HG03025 (cell line): ENCODE measurements at regions not wholly inside any gene's neighbourhood (a gene's known extent, or its start where the extent isn't known, plus 50 kb on each side); places are given as distances from the start of the nearest gene placed in this dataset.

ENCODE experiments used
- ATAC-seq: cut with Tn5 transposase; IDR thresholded peaks from one replicate; pipeline ENCODE4 v1.9.1; 2021; ENCODE audit warnings: mild to moderate bottlenecking, moderate library complexity; ENCODE audit not compliant: unreplicated experiment, low FRiP score

- no peak for ATAC-seq
Measured at GRCh38 chr9:71384343-71384742, 262.9 kb upstream of the TRPM3 start.

GRCh38 chr9:71383308-71383940 lies 262.0 kb upstream of the TRPM3 start:
- ATAC-seq = no peak

DNA sequence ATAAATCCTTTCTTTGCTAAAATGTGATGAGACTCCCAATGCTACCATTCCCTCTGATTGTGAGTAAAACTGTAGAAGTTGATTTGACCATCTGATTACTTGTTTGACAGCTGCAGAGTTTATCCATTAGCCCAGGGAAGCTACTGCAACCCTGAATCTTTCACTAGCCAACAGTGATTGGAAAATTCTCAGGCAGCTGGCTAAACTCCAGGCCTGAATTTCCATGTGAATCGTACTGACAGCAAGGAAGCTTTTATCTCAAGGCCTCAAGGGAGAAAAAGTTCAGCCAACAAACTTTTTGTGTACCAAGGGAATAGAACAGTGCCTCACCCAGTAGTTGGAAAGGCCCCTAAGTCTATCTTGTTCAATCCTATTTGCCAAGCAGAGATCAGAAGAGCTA lies 246.7 kb upstream of the TRPM3 start:
- no peak for ATAC-seq

DNA sequence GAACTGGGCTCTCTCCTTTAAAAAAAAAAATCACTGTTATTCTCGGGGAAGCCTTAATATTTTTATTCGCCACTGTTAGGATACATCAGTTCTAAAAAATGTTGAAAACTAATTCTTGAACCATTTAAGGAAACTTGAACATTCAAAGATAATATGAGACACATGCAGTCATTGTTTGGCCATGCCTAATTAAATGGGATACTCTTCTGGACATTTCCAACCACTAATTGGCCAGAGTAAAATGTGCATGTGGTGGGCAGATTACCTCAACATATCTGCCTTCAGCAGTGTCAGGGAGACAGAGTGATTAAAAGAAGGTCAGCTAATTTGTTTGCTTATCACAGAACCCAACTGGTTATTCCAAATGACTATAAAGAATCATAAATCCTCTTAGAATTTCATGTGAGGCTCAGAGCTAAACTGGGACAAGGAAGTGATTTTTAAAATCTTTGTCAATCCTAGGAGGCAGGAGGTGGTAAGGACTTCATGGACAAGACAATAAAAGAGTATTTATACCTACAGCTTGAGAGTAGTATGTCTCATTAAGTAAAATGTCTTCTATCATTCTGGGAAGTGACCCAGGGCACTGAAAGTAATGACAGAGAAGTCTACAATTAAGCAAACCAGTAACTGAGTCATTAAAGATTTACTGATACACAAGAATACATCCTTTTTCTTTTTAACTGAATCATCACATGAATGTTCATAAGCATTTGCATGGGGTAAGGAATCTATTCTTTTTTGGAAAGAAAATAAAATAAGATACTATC lies 242.9 kb upstream of the TRPM3 start:
- no peak for ATAC-seq

GRCh38 chr9:71363286-71363961 lies 242.0 kb upstream of the TRPM3 start:
- no peak for ATAC-seq

DNA sequence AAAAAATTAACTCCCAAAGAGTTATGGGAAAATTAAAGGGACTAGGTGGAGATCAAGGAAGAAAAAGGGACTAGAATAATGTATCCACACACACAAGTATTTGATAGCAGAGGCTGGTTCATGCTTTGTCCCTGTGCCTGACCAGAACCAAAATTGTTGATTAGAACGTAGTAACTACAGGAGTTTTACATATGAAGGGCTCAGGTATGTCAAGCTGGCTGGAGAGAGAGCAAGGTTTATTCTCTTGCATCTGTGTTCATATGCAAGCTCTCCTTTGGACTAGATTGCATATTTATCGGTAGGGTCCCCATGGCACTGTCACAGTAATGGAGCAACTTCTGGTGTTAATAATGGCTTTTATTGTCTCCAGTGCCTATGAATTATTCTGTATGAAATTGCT lies 239.9 kb upstream of the TRPM3 start:
- no peak for ATAC-seq

- ATAC-seq = no peak
Measured at GRCh38 chr9:71357346-71357745, 235.9 kb upstream of the TRPM3 start.

GRCh38 chr9:71355884-71356283 lies 234.5 kb upstream of the TRPM3 start:
- no peak for ATAC-seq

GRCh38 chr9:71353720-71354119 lies 232.3 kb upstream of the TRPM3 start:
- ATAC-seq = no peak

GRCh38 chr9:71352837-71353236 lies 231.4 kb upstream of the TRPM3 start:
- no peak for ATAC-seq

DNA sequence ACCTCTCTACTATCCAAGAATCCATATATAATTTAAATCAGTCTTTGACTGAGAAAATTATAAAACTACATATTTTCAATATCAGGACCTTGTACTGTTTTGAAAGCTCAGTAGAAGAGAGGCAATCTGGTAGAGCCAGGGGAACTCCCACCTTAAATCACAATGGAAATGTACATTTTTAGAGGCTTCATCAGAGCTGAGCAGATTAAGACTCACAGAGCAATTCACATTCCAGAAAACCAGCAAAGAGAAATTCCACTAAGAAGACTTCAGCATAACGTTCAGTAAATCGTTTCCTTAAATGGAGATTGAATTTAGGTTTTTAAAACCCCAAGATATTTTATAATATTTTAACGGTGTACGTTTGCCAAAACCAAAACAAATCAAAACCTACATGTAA lies 227.8 kb upstream of the TRPM3 start:
- ATAC-seq = no peak

DNA sequence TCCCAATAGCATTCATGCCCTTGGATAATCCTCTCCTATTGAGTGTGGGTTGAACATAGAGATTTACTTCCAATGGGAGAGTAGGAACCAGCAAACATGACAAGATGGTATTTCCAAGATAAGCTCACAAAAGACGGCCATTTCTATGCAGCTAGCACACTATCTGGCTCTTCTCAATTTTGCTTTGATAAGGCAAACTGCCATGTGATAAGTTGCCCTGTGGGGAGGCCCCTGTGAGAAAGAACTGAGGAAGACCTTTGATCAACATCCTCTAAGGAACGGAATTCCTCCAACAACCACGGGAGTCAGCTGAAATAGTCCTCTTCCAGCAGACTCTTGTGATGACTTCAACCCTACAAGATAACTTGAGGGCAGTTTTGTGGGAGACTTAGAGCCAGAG lies 211.9 kb upstream of the TRPM3 start:
- no peak for ATAC-seq

DNA sequence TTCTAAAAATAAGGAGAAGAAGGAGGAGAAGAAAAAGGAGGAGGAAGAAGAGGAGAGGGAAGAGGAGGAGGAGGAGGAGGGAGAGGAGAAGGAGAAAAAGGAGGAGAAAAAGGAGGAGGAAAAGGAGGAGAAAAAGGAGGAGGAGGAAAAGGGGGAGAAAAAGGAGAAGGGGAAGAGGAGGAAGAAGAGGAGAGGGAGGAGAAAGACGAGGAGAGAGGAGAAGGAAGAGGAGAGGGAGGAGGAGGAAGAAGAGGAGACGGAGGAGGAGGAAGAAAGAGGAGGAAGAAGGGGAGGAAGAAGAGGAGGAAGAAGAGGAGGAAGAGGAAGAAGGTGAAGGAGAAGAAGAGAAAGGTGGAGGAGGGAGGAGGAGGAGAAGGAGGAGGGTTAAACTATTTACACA lies 210.2 kb upstream of the TRPM3 start:
- ATAC-seq = no peak

DNA sequence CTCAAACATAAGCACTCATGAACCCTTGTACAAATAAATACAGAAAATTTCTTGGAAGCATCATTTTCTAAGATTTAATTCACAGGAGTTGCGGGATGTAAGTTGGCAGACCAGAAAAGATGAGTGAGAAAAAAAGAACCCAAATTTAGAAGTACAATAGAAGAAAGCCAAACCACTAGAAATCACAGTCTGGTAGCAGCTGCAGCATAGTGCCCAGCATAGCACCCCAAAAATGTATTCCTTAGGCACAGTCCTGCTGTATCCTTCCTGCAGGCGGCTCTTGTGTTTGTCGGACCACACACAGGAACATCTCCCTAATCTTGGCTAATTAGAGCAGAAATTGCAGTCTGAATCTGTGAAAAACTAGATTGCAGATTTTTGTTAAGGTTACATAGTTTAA lies 208.5 kb upstream of the TRPM3 start:
- no peak for ATAC-seq

DNA sequence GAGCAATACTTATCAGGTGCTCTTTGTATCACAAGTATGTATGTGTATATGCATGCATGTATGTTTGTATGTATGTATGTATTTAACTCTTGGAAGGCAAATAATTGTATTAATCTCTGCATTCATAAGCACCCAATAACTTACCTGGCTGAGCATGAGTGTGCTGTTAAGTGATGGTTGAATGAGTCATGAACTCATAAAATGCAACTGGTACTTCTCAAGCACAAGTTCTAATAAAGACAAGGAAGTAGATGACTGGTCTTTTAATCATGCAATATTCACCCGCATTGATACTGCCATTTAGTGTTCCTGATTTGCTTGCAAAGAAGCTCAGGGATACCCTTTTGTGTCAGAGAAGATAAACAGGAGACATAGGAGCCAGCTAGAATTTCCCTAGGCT lies 204.9 kb upstream of the TRPM3 start:
- ATAC-seq = no peak

GRCh38 chr9:71323357-71323756 lies 201.9 kb upstream of the TRPM3 start:
- ATAC-seq = no peak

DNA sequence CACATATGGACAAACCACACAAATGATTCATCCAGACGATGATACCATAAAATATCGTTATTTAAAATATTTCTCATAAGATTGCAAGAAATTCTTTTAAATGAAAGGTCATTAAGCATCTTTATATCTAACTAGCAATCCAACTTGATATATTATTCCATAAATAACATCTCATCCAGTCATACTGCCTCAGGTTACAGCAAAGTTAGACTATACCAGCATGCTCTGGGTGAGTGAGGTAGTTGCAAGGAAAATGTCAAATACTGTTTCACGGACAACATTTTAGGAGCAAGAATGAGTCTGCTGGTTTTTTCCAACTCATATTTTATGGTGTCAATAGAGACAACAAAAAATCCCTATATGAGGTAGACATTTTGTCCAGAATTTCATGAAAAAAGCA lies 200.9 kb upstream of the TRPM3 start:
- no peak for ATAC-seq

DNA sequence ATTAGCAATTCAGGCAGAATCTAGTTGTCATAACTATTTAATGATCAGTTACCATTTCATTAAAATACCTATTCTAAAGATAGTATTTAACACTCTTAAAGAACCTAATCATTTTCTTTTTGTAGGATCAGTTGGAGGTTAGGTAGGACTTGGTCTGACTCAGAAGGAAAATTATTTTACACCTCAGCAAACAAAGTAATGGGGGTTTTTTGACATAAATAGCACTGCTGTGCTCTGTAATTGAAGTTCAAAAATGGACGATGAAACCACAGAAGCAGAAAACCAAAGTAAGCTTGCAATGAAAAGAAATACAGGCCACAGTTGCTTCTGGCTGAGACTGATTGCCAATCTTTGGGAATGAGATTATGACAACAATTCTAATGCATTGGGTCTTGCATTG lies 187.0 kb upstream of the TRPM3 start:
- no peak for ATAC-seq

GRCh38 chr9:71306134-71306533 lies 184.7 kb upstream of the TRPM3 start:
- ATAC-seq = peak; percentile 55

DNA sequence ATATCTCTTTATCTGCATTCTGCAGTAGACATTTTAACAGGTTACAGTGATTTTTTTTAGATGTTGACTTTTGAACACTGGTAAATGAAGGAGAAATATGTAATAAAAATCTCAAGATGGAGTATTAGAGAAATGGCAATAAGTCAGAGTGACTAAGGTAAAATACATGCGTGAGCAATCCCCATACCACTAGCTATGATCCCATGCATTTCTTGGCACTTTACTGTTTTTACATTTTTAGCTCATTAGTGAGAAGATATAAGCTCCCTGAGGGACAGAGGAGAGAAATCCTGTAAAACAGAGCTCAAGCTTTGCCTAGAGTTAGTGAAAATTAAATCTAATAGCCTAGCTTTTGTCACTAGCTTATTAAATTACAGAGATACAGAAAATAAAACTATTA lies 181.9 kb upstream of the TRPM3 start:
- ATAC-seq = no peak

DNA sequence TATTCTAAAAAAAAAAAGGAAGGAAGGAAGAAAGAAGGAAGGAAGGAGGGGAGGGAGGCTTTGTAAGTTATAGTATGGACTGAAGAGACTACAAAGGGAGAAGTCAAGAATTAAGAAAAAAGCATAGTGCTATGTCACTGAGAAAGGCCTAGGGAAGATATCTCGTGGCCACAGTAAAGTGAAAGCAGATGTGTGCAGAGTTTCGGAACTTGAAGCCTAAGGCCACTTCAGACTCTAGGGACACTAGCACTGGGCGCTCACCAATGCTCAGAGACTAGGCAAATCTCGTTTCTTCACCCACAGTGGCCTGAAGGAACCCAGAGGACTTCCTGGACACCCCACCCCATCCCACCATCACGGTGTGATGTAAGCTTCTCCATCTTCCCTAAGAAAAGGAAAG lies 181.4 kb upstream of the TRPM3 start:
- ATAC-seq = peak; percentile 65

DNA sequence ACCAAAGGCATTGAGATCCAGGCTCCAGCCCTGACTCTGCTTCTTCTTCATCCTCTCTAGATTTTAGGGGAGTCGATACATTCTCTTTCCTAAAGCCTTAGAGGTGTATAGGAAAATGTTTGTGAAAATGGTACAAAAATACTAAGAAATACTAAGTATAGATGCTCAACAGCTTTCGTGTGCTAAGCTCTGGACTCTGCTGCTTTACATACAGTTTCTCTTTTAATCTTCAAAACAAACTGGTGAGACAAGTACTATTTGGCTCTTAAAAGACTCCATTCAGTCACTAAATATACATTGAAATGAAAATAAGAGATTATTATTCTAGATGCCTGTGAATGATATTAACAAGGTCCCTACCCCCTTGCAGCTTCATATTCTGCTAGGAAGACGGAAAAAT lies 174.5 kb upstream of the TRPM3 start:
- no peak for ATAC-seq
